ENCODE measurements at regions not wholly inside any gene's neighbourhood (a gene's known extent, or its start where the extent isn't known, plus 50 kb on each side); places are given as distances from the start of the nearest gene placed in this dataset.

- WGBS, 2 experiments (ENCODE audit: insufficient coverage in 2 of 2) = no CpG with 5 or more reads among the region's 3 CpGs
- H3K4me1 ChIP-seq (ENCODE audit: control insufficient read depth, insufficient read depth, low read length, poor library complexity, severe bottlenecking) = no peaks in the 10 kb centered on the region
Observed at GRCh38 chr4:162700815-162701361, 465.8 kb downstream of the NAF1 start.

GRCh38 chr4:162700358-162700757 lies 466.3 kb downstream of the NAF1 start:
- Histone ChIP-seq H3K4me3 (ENCODE audit: extremely low read depth, insufficient read depth, low read length, poor library complexity, severe bottlenecking) (no peak overlapping the region), H3K27ac (ENCODE audit: low read depth, low read length, severe bottlenecking) (peak overlapping the region; percentile 26), H3K9me3 (ENCODE audit: control insufficient read depth, low read length) (no peaks in the 10 kb centered on the region), H3K36me3 (ENCODE audit: control insufficient read depth, insufficient read depth, low read length) (no peaks in the 10 kb centered on the region), H3K4me1 (ENCODE audit: control insufficient read depth, insufficient read depth, low read length, poor library complexity, severe bottlenecking) (no peaks in the 10 kb centered on the region)
- 85 to 100% methylated on average over 2 of the region's 2 CpGs for WGBS, 2 experiments (ENCODE audit: insufficient coverage in 2 of 2)

More at GRCh38 chr4:162700815-162701361, 465.8 kb downstream of the NAF1 start:
- H3K4me3 ChIP-seq (ENCODE audit: extremely low read depth, insufficient read depth, low read length, poor library complexity, severe bottlenecking) = no peak overlapping the region
- no peaks in the 10 kb centered on the region for H3K9me3 ChIP-seq (ENCODE audit: control insufficient read depth, low read length)
- no peaks in the 10 kb centered on the region for H3K36me3 ChIP-seq (ENCODE audit: control insufficient read depth, insufficient read depth, low read length)
- H3K27ac ChIP-seq (ENCODE audit: low read depth, low read length, severe bottlenecking) = peak overlapping the region; percentile 26

GRCh38 chr4:162699629-162700028 lies 467.1 kb downstream of the NAF1 start:
- no peak overlapping the region for H3K4me3 ChIP-seq (ENCODE audit: extremely low read depth, insufficient read depth, low read length, poor library complexity, severe bottlenecking)
- H3K36me3 ChIP-seq (ENCODE audit: control insufficient read depth, insufficient read depth, low read length) = no peaks in the 10 kb centered on the region
- no peak overlapping the region for H3K27ac ChIP-seq (ENCODE audit: low read depth, low read length, severe bottlenecking)
- H3K9me3 ChIP-seq (ENCODE audit: control insufficient read depth, low read length) = no peaks in the 10 kb centered on the region
- WGBS, 2 experiments (ENCODE audit: insufficient coverage in 2 of 2) = 93 to 100% methylated on average over 1 of the region's 1 CpG
- H3K4me1 ChIP-seq (ENCODE audit: control insufficient read depth, insufficient read depth, low read length, poor library complexity, severe bottlenecking) = no peaks in the 10 kb centered on the region

GRCh38 chr4:162685410-162685809 lies 481.3 kb downstream of the NAF1 start:
- H3K36me3 ChIP-seq (ENCODE audit: control insufficient read depth, insufficient read depth, low read length) = no peaks in the 10 kb centered on the region
- 100% methylated on average over 1 of the region's 1 CpG; no CpG with 5 or more reads in 1 of the 2 experiments for WGBS, 2 experiments (ENCODE audit: insufficient coverage in 2 of 2)
- no peak overlapping the region for H3K27ac ChIP-seq (ENCODE audit: low read depth, low read length, severe bottlenecking)
- H3K4me1 ChIP-seq (ENCODE audit: control insufficient read depth, insufficient read depth, low read length, poor library complexity, severe bottlenecking) = peaks cover 10% of the 10 kb centered on the region
- H3K9me3 ChIP-seq (ENCODE audit: control insufficient read depth, low read length) = no peaks in the 10 kb centered on the region
- no peak overlapping the region for H3K4me3 ChIP-seq (ENCODE audit: extremely low read depth, insufficient read depth, low read length, poor library complexity, severe bottlenecking)

GRCh38 chr4:162684998-162685397 lies 481.7 kb downstream of the NAF1 start:
- H3K4me1 ChIP-seq (ENCODE audit: control insufficient read depth, insufficient read depth, low read length, poor library complexity, severe bottlenecking) = peaks cover 10% of the 10 kb centered on the region
- H3K36me3 ChIP-seq (ENCODE audit: control insufficient read depth, insufficient read depth, low read length) = no peaks in the 10 kb centered on the region
- no peak overlapping the region for H3K27ac ChIP-seq (ENCODE audit: low read depth, low read length, severe bottlenecking)
- H3K9me3 ChIP-seq (ENCODE audit: control insufficient read depth, low read length) = no peaks in the 10 kb centered on the region
- no peak overlapping the region for H3K4me3 ChIP-seq (ENCODE audit: extremely low read depth, insufficient read depth, low read length, poor library complexity, severe bottlenecking)

GRCh38 chr4:162684371-162684700 lies 482.4 kb downstream of the NAF1 start:
- no peak overlapping the region for H3K4me3 ChIP-seq (ENCODE audit: extremely low read depth, insufficient read depth, low read length, poor library complexity, severe bottlenecking)
- H3K36me3 ChIP-seq (ENCODE audit: control insufficient read depth, insufficient read depth, low read length) = no peaks in the 10 kb centered on the region
- H3K27ac ChIP-seq (ENCODE audit: low read depth, low read length, severe bottlenecking) = no peak overlapping the region
- H3K9me3 ChIP-seq (ENCODE audit: control insufficient read depth, low read length) = peaks cover 1% of the 10 kb centered on the region
- peaks cover 10% of the 10 kb centered on the region for H3K4me1 ChIP-seq (ENCODE audit: control insufficient read depth, insufficient read depth, low read length, poor library complexity, severe bottlenecking)

GRCh38 chr4:162683659-162684370 lies 482.9 kb downstream of the NAF1 start:
- H3K27ac ChIP-seq (ENCODE audit: low read depth, low read length, severe bottlenecking) = no peak overlapping the region
- WGBS, 2 experiments (ENCODE audit: insufficient coverage in 2 of 2) = 70% methylated on average over 2 of the region's 5 CpGs; no CpG with 5 or more reads in 1 of the 2 experiments
- peaks cover 6% of the 10 kb centered on the region for H3K9me3 ChIP-seq (ENCODE audit: control insufficient read depth, low read length)
- H3K36me3 ChIP-seq (ENCODE audit: control insufficient read depth, insufficient read depth, low read length) = no peaks in the 10 kb centered on the region
- peaks cover 10% of the 10 kb centered on the region for H3K4me1 ChIP-seq (ENCODE audit: control insufficient read depth, insufficient read depth, low read length, poor library complexity, severe bottlenecking)
- H3K4me3 ChIP-seq (ENCODE audit: extremely low read depth, insufficient read depth, low read length, poor library complexity, severe bottlenecking) = no peak overlapping the region

GRCh38 chr4:162682651-162683050 lies 484.0 kb downstream of the NAF1 start:
- no peak overlapping the region for H3K27ac ChIP-seq (ENCODE audit: low read depth, low read length, severe bottlenecking)
- peaks cover 10% of the 10 kb centered on the region for H3K4me1 ChIP-seq (ENCODE audit: control insufficient read depth, insufficient read depth, low read length, poor library complexity, severe bottlenecking)
- H3K9me3 ChIP-seq (ENCODE audit: control insufficient read depth, low read length) = peaks cover 17% of the 10 kb centered on the region
- H3K36me3 ChIP-seq (ENCODE audit: control insufficient read depth, insufficient read depth, low read length) = no peaks in the 10 kb centered on the region
- WGBS, 2 experiments (ENCODE audit: insufficient coverage in 2 of 2) = 88% methylated on average over 1 of the region's 1 CpG; no CpG with 5 or more reads in 1 of the 2 experiments
- H3K4me3 ChIP-seq (ENCODE audit: extremely low read depth, insufficient read depth, low read length, poor library complexity, severe bottlenecking) = no peak overlapping the region

- H3K4me1 ChIP-seq (ENCODE audit: control insufficient read depth, insufficient read depth, low read length, poor library complexity, severe bottlenecking) = peaks cover 10% of the 10 kb centered on the region
- H3K4me3 ChIP-seq (ENCODE audit: extremely low read depth, insufficient read depth, low read length, poor library complexity, severe bottlenecking) = no peak overlapping the region
- WGBS, 2 experiments (ENCODE audit: insufficient coverage in 2 of 2) = no CpG with 5 or more reads among the region's 2 CpGs
- H3K36me3 ChIP-seq (ENCODE audit: control insufficient read depth, insufficient read depth, low read length) = no peaks in the 10 kb centered on the region
- no peak overlapping the region for H3K27ac ChIP-seq (ENCODE audit: low read depth, low read length, severe bottlenecking)
- H3K9me3 ChIP-seq (ENCODE audit: control insufficient read depth, low read length) = peaks cover 17% of the 10 kb centered on the region
Observed at GRCh38 chr4:162681212-162681611, 485.5 kb downstream of the NAF1 start.

GRCh38 chr4:162675661-162676060 lies 491.0 kb downstream of the NAF1 start:
- WGBS, 2 experiments (ENCODE audit: insufficient coverage in 2 of 2) = 67% methylated on average over 1 of the region's 2 CpGs; no CpG with 5 or more reads in 1 of the 2 experiments
- Histone ChIP-seq H3K36me3 (ENCODE audit: control insufficient read depth, insufficient read depth, low read length) (no peaks in the 10 kb centered on the region), H3K4me1 (ENCODE audit: control insufficient read depth, insufficient read depth, low read length, poor library complexity, severe bottlenecking) (no peaks in the 10 kb centered on the region), H3K4me3 (ENCODE audit: extremely low read depth, insufficient read depth, low read length, poor library complexity, severe bottlenecking) (no peak overlapping the region), H3K27ac (ENCODE audit: low read depth, low read length, severe bottlenecking) (no peak overlapping the region), H3K9me3 (ENCODE audit: control insufficient read depth, low read length) (peaks cover 17% of the 10 kb centered on the region)

- Histone ChIP-seq H3K27ac (ENCODE audit: low read depth, low read length, severe bottlenecking) (no peak overlapping the region), H3K4me3 (ENCODE audit: extremely low read depth, insufficient read depth, low read length, poor library complexity, severe bottlenecking) (no peak overlapping the region), H3K9me3 (ENCODE audit: control insufficient read depth, low read length) (no peaks in the 10 kb centered on the region), H3K36me3 (ENCODE audit: control insufficient read depth, insufficient read depth, low read length) (no peaks in the 10 kb centered on the region), H3K4me1 (ENCODE audit: control insufficient read depth, insufficient read depth, low read length, poor library complexity, severe bottlenecking) (no peaks in the 10 kb centered on the region)
- 75 to 83% methylated on average over 1 of the region's 1 CpG for WGBS, 2 experiments (ENCODE audit: insufficient coverage in 2 of 2)
Observed at GRCh38 chr4:162661913-162662312, 498.1 kb upstream of the FSTL5 start.

Data from mesodermal cell (in vitro differentiated cells).